K562 (cell line): ENCODE measurements at regions not wholly inside any gene's neighbourhood (a gene's known extent, or its start where the extent isn't known, plus 50 kb on each side); places are given as distances from the start of the nearest gene placed in this dataset.

ENCODE experiments used
- KHSRP ChIP-seq: fragments of 450-650 bp; IDR thresholded peaks from 2 replicates; pipeline ENCODE4 v1.6.1; 2017
- SMAD3 ChIP-seq: fragments of 450-650 bp; formaldehyde crosslinking; conservative IDR thresholded peaks from 2 replicates; pipeline ENCODE4 v1.4.0; 2020; ENCODE audit warnings: mild to moderate bottlenecking
- TF ChIP-seq, protein P1 (sequence below): sonication (generic); formaldehyde crosslinking; IDR thresholded peaks from 2 replicates; pipeline ENCODE4 v1.8.0; 2022; ENCODE audit warnings: mild to moderate bottlenecking, missing genetic modification reagents

- TF ChIP-seq KHSRP, result no peak
- TF ChIP-seq SMAD3, result no peak
- TF ChIP-seq, protein P1, sequence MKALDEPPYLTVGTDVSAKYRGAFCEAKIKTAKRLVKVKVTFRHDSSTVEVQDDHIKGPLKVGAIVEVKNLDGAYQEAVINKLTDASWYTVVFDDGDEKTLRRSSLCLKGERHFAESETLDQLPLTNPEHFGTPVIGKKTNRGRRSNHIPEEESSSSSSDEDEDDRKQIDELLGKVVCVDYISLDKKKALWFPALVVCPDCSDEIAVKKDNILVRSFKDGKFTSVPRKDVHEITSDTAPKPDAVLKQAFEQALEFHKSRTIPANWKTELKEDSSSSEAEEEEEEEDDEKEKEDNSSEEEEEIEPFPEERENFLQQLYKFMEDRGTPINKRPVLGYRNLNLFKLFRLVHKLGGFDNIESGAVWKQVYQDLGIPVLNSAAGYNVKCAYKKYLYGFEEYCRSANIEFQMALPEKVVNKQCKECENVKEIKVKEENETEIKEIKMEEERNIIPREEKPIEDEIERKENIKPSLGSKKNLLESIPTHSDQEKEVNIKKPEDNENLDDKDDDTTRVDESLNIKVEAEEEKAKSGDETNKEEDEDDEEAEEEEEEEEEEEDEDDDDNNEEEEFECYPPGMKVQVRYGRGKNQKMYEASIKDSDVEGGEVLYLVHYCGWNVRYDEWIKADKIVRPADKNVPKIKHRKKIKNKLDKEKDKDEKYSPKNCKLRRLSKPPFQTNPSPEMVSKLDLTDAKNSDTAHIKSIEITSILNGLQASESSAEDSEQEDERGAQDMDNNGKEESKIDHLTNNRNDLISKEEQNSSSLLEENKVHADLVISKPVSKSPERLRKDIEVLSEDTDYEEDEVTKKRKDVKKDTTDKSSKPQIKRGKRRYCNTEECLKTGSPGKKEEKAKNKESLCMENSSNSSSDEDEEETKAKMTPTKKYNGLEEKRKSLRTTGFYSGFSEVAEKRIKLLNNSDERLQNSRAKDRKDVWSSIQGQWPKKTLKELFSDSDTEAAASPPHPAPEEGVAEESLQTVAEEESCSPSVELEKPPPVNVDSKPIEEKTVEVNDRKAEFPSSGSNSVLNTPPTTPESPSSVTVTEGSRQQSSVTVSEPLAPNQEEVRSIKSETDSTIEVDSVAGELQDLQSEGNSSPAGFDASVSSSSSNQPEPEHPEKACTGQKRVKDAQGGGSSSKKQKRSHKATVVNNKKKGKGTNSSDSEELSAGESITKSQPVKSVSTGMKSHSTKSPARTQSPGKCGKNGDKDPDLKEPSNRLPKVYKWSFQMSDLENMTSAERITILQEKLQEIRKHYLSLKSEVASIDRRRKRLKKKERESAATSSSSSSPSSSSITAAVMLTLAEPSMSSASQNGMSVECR (CRISPR knock-in tag), result no peak
These were observed 317.2 kb upstream of the GRAMD2B start for GRCh38 chr5:126106029-126106428.
